HG02571 (cell line): ENCODE measurements at regions not wholly inside any gene's neighbourhood (a gene's known extent, or its start where the extent isn't known, plus 50 kb on each side); places are given as distances from the start of the nearest gene placed in this dataset.

Experiments
- ATAC-seq: cut with Tn5 transposase; IDR thresholded peaks from one replicate; pipeline ENCODE4 v1.9.1; 2021; ENCODE audit warnings: mild to moderate bottlenecking, moderate library complexity; ENCODE audit not compliant: unreplicated experiment

- ATAC-seq: no peak
Measured at GRCh38 chr19:29292153-29292552, 79.2 kb upstream of the UQCRFS1 start.

GRCh38 chr19:29292562-29292961, 79.6 kb upstream of the UQCRFS1 start:
- ATAC-seq: no peak

DNA sequence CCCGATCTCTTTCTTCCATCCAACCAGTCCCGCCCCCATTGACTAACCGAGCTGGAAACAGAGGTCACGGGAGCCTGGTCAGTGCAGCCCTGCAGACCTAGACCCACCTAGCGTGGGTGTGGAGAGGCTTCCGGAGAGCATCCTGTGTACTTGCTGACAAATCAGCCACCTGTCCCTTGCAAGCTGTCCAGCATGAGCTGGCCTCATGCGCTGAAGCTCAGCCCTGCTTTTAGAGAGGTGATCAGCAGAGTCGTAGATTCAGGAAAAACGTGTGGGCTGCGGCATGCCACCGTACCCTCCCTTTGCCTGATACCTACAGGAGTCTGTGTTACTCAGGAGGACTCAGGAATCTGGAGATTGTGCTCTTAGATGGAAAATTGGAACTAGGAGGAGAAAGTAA, 80.3 kb upstream of the UQCRFS1 start:
- no peak for ATAC-seq

GRCh38 chr19:29293736-29294342, 80.9 kb upstream of the UQCRFS1 start:
- no peak for ATAC-seq

- no peak for ATAC-seq
Measured at GRCh38 chr19:29294343-29294811, 81.4 kb upstream of the UQCRFS1 start.

DNA sequence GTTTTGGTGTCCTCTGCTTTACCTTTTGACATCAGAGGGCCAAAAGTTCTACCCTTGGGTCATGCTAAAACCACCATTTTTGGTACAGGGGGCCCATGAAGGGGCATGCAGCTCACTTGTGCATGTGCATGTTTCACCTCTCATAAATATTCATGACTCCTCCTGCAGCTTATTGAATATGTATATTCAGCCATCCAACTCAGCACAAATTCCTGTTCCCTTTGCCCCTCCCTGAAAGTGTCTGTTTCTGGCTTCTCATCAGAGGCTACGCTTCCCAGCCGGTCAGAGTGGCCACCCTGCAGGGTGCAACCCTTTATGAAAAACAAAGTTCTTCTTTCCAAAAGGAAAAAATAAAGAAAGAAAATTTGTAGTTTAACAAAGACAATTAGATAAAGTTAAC, 82.3 kb upstream of the UQCRFS1 start:
- no peak for ATAC-seq

- ATAC-seq: no peak
Measured at GRCh38 chr19:29297381-29297780, 84.4 kb upstream of the UQCRFS1 start.

DNA sequence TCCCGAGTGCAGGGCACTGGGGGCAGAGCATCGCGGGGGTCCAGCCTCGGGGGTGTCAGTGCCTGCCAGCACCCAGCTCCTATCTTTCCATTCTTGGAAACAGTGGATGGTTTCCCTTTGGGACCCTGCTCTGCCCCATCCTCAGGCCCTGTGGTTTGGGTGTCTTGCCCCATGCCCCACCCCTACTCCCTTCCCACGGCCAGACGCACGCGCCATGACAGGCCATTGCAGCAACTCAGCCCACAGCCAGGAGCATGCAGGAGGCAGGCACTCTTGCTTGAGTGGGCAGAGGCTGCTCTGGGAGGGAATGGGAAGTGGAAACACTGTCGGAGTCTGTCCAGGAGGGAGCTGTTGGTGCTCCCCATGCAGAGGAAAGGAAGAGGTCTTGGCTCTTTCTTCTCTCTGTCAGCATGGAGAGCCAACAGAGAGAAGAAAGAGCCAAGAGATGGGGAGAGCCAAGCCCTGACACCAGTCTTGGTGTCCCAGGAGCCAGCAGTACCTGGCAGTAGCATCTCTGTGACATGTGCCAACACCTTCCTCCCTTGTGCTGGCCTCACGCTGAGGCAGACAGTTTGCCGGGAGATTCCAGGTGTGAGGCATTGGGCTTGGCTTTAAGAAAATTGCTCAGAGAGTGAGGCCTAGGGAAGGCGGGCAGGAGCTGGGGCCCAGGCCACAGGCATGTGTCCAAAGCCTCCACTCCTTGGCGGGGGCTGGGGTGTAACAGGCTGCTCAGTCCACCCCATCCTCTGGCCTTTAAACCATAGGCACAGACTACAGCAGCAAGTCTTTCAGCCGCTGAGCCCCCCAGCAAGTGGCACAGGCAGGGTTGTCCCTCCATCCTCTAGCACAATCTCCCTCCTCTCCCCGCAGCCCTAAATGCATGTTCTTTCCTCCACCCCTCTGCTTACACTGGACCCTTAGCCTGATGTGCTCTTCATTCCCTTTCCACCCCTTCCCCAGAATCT, 86.7 kb upstream of the UQCRFS1 start:
- no peak for ATAC-seq

- ATAC-seq: no peak
Measured at GRCh38 chr19:29302002-29302928, 89.3 kb upstream of the UQCRFS1 start.

- ATAC-seq: no peak
Measured at GRCh38 chr19:29303069-29303718, 90.2 kb upstream of the UQCRFS1 start.

GRCh38 chr19:29303719-29304090, 90.8 kb upstream of the UQCRFS1 start:
- ATAC-seq: no peak

GRCh38 chr19:29305268-29305667, 92.3 kb upstream of the UQCRFS1 start:
- no peak for ATAC-seq

DNA sequence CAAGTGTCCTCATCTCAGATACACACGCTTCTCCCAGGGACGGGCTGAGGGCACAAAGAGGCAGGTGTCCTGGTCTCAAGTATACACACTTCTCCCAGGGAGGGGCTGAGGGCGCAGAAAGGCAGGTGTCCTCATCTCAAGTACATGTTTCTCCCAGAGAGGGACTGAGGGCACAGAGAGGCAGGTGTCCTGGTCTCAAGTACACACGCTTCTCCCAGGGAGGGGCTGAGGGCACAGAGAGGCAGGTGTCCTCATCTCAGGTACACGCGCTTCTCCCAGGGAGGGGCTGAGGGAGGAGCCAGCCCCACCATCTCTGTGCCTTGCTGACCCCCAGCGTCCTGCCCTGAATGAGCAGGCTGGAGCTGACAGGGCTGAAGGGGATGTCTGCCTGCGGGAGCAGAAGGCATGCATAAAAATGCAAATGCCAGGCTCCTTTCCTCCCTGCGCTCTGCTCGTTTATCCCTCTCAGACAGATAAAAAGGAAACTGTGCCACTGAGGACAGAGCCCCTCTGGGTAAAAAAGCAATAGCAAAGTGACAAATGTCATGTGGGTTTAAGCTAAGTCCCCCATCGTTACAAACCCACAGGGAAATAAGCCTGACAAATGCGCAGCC, 96.1 kb upstream of the UQCRFS1 start:
- no peak for ATAC-seq

- ATAC-seq: no peak
Measured at GRCh38 chr19:29309637-29310036, 96.7 kb upstream of the UQCRFS1 start.

DNA sequence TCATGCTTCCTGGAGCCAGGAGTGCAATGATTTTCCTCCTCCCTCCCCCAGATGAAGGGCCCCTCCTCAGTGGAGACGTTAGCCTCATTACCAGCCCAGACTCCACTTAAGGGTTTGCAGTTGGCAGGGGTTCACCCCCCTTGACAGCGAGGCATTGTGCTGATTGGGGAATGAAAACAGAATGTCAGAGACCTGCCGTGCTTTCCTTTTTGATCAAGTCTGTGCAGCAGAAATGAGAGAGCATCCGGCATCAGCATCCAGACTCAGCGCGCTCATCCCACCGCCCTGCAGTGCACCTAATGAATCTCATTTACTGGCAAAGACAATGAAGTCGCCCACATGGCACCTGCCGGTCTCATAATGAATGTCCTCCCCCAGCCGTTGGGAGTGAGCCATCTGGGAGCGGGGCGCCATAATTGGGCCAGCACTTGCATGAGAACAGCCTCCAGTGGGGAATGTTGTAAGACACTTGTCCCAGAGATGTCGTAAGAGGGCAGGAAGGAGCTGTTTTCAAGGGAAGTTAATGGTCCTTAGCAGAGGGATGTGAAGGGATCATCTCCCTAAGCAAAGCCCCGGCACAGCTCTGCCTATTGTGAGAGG, 98.3 kb upstream of the UQCRFS1 start:
- ATAC-seq: no peak

DNA sequence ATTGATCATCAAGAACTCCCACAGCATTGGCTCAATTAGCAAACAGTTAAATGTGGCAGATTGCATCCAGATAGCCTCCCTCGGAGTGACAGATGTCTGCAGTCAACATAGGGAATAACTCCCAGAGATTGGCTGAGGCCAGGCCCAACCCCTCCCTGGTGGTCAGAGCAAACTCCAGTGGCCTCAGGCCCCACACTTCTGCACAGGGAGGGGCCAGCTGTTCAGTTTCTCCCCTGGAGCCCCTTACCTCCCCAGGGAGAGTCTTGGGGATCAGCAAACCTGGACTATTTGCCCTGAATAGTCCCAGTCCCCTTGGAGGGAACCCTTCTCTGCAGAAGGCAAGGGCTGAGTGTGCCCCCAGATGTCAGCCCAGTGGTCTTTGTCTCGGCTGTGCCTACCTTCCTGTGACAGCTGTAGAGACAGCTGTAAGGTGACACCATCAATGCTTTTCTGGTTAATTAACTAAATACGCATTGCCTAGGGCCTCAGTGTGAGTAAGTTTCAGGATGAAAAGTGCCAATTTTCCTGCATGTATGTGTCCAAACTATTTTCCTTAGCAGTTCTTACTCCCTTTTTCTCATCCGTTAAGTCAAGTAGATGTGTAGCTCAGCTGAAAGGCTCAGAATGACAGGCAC, 102.7 kb upstream of the UQCRFS1 start:
- ATAC-seq: no peak

DNA sequence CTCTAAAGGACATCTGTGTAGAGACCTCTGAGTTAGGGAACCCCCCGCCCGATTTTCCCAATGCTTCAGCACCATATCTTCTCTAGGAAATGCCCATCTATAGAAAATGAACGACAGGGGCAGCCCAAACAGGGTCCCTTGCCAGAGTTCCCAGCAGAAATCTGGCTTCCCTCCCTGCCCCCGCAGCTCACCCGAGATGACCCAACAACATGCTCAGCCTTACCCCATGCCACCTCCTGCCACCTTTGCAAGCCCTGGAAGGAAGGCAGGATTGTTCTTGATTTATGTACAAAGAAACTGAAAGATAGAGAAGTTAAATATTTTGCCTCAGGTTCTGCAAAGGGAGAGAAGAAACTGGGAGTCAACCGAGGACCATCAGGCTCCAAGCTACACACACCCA, 105.6 kb upstream of the UQCRFS1 start:
- ATAC-seq: no peak

DNA sequence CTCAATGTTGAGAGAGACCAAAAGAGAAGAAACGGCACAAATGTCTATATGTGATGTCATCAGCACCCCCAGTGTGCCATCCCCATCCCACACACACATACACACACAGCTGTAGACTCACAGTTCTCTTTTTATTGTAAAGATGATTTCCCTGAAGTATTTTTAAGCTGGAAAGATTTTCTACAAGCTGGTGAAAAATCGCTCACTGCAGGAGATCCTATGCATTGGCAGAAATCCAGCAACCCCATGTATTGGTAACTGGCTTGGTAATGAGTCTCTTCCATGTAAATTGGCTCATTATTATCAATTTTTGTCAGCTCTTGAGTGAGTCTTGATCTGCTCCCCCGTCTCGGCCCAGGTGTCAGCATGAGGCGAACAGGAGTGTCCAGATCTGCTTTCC, 107.1 kb upstream of the UQCRFS1 start:
- ATAC-seq: no peak

DNA sequence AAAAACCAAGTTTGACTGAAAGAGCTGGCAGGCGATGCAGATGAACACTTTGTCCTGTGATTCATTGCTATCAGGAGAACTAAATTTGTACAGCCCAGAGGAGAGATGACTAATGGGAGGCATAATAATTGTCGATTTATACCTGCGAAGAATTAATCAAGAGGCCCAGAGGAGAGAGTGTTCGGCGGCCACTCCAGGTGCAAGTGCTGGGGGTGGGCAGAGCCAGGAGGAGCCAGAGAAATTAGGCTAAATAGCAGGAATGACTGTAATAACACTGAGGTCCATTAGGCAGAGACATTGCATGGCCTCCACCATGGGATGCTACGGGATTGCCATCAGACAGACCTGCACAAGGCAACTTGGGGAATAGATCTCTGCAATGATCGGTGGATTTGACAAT, 107.7 kb upstream of the UQCRFS1 start:
- no peak for ATAC-seq
